Lower leg skin (tissue), 4 donors: ENCODE measurements at regions not wholly inside any gene's neighbourhood (a gene's known extent, or its start where the extent isn't known, plus 50 kb on each side); places are given as distances from the start of the nearest gene placed in this dataset.

ENCODE experiments used
- DNase-seq, 2 donors: peaks; one replicate each; pipeline ENCODE4 v3.0.0-alpha.2; 2019; ENCODE audit warnings: low spot score in 2 of 2
- H3K4me3 ChIP-seq: fragments of 200-600 bp; sonication (generic); 2 replicates; pipeline ENCODE4 v1.5.1; 2017; ENCODE audit warnings: mild to moderate bottlenecking, low read depth; ENCODE audit not compliant: poor library complexity, severe bottlenecking
- CTCF ChIP-seq, 3 donors: fragments of 450-650 bp; IDR thresholded peaks; one replicate each; pipeline ENCODE4 v1.5.1; 2016; ENCODE audit warnings: antibody characterized with exemption in 3 of 3, mild to moderate bottlenecking in 3 of 3, moderate library complexity in 2 of 3
- POLR2A ChIP-seq, 2 donors: fragments of 450-650 bp; IDR thresholded peaks; one replicate each; pipeline ENCODE4 v1.6.1; 2016 to 2017; ENCODE audit warnings: antibody characterized with exemption in 2 of 2, mild to moderate bottlenecking in 1 of 2, moderate library complexity in 1 of 2
- WGBS, 2 donors: methylation state at CpG; one replicate each; pipeline ENCODE4 v1.1.5; 2018; 5-methylcytosine and 5-hydroxymethylcytosine counted together
- intact Hi-C: fragments of 100-400 bp; cut with DNase I; formaldehyde crosslinking; loops from one replicate; pipeline ENCODE4 v1.15.0; 2023; ENCODE audit warnings: low total_unique reads

DNA sequence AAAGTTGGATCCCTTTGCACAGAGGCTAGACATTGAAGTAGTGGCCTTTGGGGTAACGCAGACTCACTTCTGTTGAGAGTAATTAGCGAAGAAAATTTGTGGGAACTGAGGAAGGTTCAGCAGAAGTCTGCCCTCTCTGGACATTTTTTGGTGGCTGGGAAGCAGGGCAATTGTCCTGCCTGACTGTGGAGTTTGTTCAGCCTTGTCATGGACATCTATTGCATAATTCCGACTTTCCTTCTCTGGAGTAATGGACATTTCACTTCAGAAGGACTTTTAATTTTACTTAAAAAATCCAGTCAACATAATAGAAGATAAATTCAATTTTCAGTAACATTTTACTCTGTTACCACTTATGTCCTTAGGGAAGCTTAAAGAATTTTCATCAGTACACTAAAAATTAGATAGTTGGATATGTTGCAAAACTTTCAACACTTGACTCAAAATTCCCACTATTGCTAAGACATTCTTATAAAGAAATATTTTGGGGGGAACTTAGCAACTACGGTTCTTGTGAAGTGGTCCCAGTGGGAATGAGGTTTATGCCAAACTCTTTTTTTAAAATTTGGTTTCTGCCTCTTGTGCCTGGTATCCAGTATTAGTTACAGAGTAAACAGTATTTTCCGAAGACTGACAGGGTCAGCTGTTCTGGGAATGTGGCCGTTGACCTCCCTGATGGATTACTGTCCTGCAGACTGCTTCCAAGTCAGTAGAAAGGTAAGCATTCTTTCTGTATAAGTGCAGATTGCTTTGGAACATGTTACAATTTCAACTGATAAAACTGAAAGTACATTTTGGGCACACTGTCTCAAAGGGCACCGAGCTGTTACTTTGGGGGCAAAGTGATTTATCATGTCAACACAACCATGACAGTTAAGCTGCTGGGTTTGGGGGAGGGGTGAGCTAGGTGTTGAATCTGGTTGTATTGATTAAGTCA lies 100.6 kb upstream of the MLIP start:
- DNase-seq = no peak
- H3K4me3 ChIP-seq = no peak overlapping the region
- WGBS, 2 donors = 62 to 72% methylated on average over 7 of the region's 7 CpGs
- intact Hi-C loops = no loop called here
- TF ChIP-seq POLR2A (IDR thresholded peaks at IDR 0.05) = no peak
- TF ChIP-seq CTCF (IDR thresholded peaks at IDR 0.05) = no peak

DNA sequence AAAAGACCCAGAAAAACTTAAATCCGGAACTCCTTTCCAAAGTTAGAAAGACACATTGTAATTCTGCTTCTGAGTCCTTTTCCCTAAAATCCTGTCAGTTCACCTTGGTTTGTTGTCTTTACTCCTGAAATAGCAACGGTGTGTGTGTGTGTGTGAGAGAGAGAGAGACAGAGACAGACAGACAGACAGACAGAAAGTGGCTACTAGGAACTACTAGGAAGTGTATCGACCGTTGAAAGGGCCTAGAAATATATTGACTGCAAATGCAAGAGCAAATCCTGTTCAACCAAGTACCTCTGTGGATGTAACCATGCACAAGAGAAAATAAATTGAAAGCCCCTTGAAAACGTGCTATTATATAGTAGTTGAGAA lies 100.0 kb upstream of the MLIP start:
- 64 to 70% methylated on average over 5 of the region's 5 CpGs for WGBS, 2 donors
- intact Hi-C loops = no loop called here
- TF ChIP-seq CTCF (IDR thresholded peaks at IDR 0.05) = no peak
- TF ChIP-seq POLR2A (IDR thresholded peaks at IDR 0.05) = no peak
- DNase-seq = no peak
- no peak overlapping the region for H3K4me3 ChIP-seq

GRCh38 chr6:54013966-54014365 lies 97.3 kb upstream of the MLIP start:
- DNase-seq = no peak
- intact Hi-C loops = no loop called here
- no peak for TF ChIP-seq CTCF (IDR thresholded peaks at IDR 0.05)
- TF ChIP-seq POLR2A (IDR thresholded peaks at IDR 0.05) = no peak
- no peak overlapping the region for H3K4me3 ChIP-seq

- intact Hi-C loops = no loop called here
- TF ChIP-seq POLR2A (IDR thresholded peaks at IDR 0.05) (no peak), CTCF (IDR thresholded peaks at IDR 0.05) (no peak)
- no peak overlapping the region for H3K4me3 ChIP-seq
- DNase-seq = no peak
- 92 to 95% methylated on average over 8 of the region's 8 CpGs for WGBS, 2 donors
These were observed 96.8 kb upstream of the MLIP start for GRCh38 chr6:54014440-54014839.

GRCh38 chr6:54017877-54018276 lies 93.4 kb upstream of the MLIP start:
- WGBS, 2 donors = 51 to 70% methylated on average over 2 of the region's 2 CpGs
- TF ChIP-seq POLR2A (IDR thresholded peaks at IDR 0.05) (no peak), CTCF (IDR thresholded peaks at IDR 0.05) (no peak)
- DNase-seq = no peak
- no peak overlapping the region for H3K4me3 ChIP-seq
- intact Hi-C loops = no loop called here

GRCh38 chr6:54018722-54019121 lies 92.5 kb upstream of the MLIP start:
- DNase-seq = no peak
- intact Hi-C loops = no loop called here
- TF ChIP-seq POLR2A (IDR thresholded peaks at IDR 0.05) = no peak
- no peak for TF ChIP-seq CTCF (IDR thresholded peaks at IDR 0.05)
- no peak overlapping the region for H3K4me3 ChIP-seq
- WGBS, 2 donors = 88 to 89% methylated on average over 5 of the region's 5 CpGs
